ENCODE measurements at regions not wholly inside any gene's neighbourhood (a gene's known extent, or its start where the extent isn't known, plus 50 kb on each side); places are given as distances from the start of the nearest gene placed in this dataset.

GRCh38 chr1:199312626-199313025, 673.8 kb downstream of the PTPRC start:
- H3K27me3 Mint-ChIP-seq (ENCODE audit: low read depth) = peaks cover 4% of the 10 kb centered on the region
- H3K36me3 Mint-ChIP-seq (ENCODE audit: insufficient read depth) = no peaks in the 10 kb centered on the region
- no peak for ATAC-seq
- H3K4me3 Mint-ChIP-seq = no peak overlapping the region
- peaks cover 8% of the 10 kb centered on the region for H3K4me1 Mint-ChIP-seq (ENCODE audit: low read depth)
- DNase-seq = no peak
- no peaks in the 10 kb centered on the region for H3K9me3 Mint-ChIP-seq

DNA sequence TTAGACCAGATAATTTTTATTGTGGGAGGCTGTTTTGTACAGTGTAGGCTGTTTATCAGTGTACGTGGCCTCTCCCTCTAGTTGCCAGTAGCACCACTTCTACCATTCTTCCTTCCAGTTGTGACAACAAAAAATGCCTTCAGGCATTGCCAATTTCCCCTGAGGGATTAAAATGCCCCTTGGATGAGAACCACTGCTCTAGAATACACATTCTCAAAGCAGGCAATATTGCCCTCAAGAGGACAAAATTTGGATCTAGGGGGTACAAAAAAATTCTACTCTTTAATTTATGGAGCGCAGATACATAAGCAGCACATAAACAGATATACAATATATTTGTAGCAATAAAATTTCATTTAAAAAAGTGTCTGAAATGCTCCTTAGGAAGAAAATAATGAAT, 674.6 kb downstream of the PTPRC start:
- no peaks in the 10 kb centered on the region for H3K36me3 Mint-ChIP-seq (ENCODE audit: insufficient read depth)
- peaks cover 4% of the 10 kb centered on the region for H3K27me3 Mint-ChIP-seq (ENCODE audit: low read depth)
- H3K4me1 Mint-ChIP-seq (ENCODE audit: low read depth) = peaks cover under 1% of the 10 kb centered on the region
- ATAC-seq (no peak), DNase-seq (no peak)
- no peak overlapping the region for H3K4me3 Mint-ChIP-seq
- no peaks in the 10 kb centered on the region for H3K9me3 Mint-ChIP-seq

GRCh38 chr1:199319341-199319740, 680.5 kb downstream of the PTPRC start:
- peaks cover 16% of the 10 kb centered on the region for H3K27me3 Mint-ChIP-seq (ENCODE audit: low read depth)
- no peak overlapping the region for H3K4me3 Mint-ChIP-seq
- ATAC-seq (no peak), DNase-seq (no peak)
- H3K9me3 Mint-ChIP-seq = no peaks in the 10 kb centered on the region
- H3K4me1 Mint-ChIP-seq (ENCODE audit: low read depth) = no peaks in the 10 kb centered on the region
- H3K36me3 Mint-ChIP-seq (ENCODE audit: insufficient read depth) = no peaks in the 10 kb centered on the region

GRCh38 chr1:199322278-199322677, 683.4 kb downstream of the PTPRC start:
- Mint-ChIP-seq H3K27me3 (ENCODE audit: low read depth) (peaks cover 16% of the 10 kb centered on the region), H3K36me3 (ENCODE audit: insufficient read depth) (no peaks in the 10 kb centered on the region), H3K4me1 (ENCODE audit: low read depth) (no peaks in the 10 kb centered on the region), H3K4me3 (no peak overlapping the region), H3K9me3 (peaks cover 6% of the 10 kb centered on the region)
- ATAC-seq (no peak), DNase-seq (no peak)

DNA sequence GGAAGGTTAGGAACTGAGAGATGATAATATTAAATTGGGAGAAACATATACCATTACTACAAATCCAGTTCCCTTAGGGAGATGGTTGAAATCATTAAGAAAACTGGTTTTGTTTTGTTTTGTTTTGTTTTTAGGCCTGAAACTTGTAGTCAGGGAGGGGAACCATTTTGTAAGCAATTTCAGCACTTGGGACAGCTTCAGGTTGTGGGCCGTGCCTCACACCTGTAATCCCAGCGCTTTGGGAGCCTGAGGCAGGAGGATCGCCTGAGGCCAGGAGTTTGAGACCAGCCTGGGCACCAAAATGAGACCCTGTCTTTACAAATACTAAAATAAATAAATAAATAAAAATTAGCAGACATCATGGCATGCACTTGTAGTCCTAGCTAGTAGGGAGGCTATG, 694.3 kb upstream of the NR5A2 start:
- Mint-ChIP-seq H3K4me3 (no peak overlapping the region), H3K36me3 (ENCODE audit: insufficient read depth) (no peaks in the 10 kb centered on the region), H3K4me1 (ENCODE audit: low read depth) (no peaks in the 10 kb centered on the region), H3K27me3 (ENCODE audit: low read depth) (peaks cover 13% of the 10 kb centered on the region), H3K9me3 (no peaks in the 10 kb centered on the region)
- no peak for ATAC-seq
- no peak for DNase-seq

- H3K9me3 Mint-ChIP-seq = no peaks in the 10 kb centered on the region
- no peaks in the 10 kb centered on the region for H3K36me3 Mint-ChIP-seq (ENCODE audit: insufficient read depth)
- H3K4me3 Mint-ChIP-seq = no peak overlapping the region
- no peaks in the 10 kb centered on the region for H3K4me1 Mint-ChIP-seq (ENCODE audit: low read depth)
- ATAC-seq (no peak), DNase-seq (no peak)
- H3K27me3 Mint-ChIP-seq (ENCODE audit: low read depth) = peaks cover 28% of the 10 kb centered on the region
Observed at GRCh38 chr1:199335496-199335895, 692.0 kb upstream of the NR5A2 start.

- ATAC-seq = no peak
- Mint-ChIP-seq H3K9me3 (no peaks in the 10 kb centered on the region), H3K36me3 (ENCODE audit: insufficient read depth) (no peaks in the 10 kb centered on the region), H3K4me1 (ENCODE audit: low read depth) (no peaks in the 10 kb centered on the region), H3K27me3 (ENCODE audit: low read depth) (peaks cover 28% of the 10 kb centered on the region), H3K4me3 (no peak overlapping the region)
- no peak for DNase-seq
Observed at GRCh38 chr1:199336745-199337640, 690.5 kb upstream of the NR5A2 start.

DNA sequence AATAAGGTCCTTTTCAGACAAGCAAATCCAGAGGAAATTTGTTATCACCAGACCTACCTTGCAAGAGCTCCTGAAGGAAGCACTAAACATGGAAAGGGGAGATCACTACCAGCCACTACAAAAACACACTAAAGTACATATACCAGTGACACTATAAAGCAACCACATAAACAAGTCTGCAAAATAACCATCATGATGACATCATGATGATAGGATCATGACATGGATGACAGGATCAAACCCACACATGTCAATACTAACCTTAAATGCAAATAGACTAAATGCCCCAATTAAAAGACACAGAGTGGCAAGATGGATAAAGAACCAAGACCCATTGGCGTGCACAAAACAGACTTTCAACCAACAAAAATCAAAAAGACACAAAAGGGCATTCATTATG, 688.8 kb upstream of the NR5A2 start:
- Mint-ChIP-seq H3K36me3 (ENCODE audit: insufficient read depth) (no peaks in the 10 kb centered on the region), H3K4me3 (no peak overlapping the region), H3K27me3 (ENCODE audit: low read depth) (peaks cover 24% of the 10 kb centered on the region), H3K4me1 (ENCODE audit: low read depth) (no peaks in the 10 kb centered on the region), H3K9me3 (peaks cover 4% of the 10 kb centered on the region)
- no peak for ATAC-seq
- DNase-seq = no peak

DNA sequence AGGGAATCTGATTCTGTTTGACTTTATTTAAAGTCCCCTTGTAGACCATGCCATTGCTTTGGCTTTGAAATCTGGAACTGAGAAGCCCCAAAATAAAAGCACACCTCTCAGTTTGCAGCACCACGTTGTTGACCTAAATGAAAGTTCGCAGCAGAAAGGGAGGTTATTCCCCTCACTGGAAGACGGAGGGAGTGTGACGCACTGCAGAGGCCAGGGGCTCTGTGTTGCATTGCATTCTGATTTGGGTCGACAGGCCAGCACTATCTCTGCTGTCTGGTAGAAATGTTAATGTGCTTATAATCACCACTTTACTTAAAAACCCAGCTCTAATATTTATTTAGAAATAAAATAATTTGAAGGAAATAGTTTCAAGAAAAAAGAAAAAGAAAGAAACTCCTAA, 675.2 kb upstream of the NR5A2 start:
- H3K4me3 Mint-ChIP-seq = no peak overlapping the region
- H3K36me3 Mint-ChIP-seq (ENCODE audit: insufficient read depth) = no peaks in the 10 kb centered on the region
- no peak for DNase-seq
- H3K9me3 Mint-ChIP-seq = peaks cover 14% of the 10 kb centered on the region
- peaks cover 8% of the 10 kb centered on the region for H3K27me3 Mint-ChIP-seq (ENCODE audit: low read depth)
- H3K4me1 Mint-ChIP-seq (ENCODE audit: low read depth) = no peaks in the 10 kb centered on the region
- no peak for ATAC-seq

- peaks cover 13% of the 10 kb centered on the region for H3K9me3 Mint-ChIP-seq
- no peaks in the 10 kb centered on the region for H3K36me3 Mint-ChIP-seq (ENCODE audit: insufficient read depth)
- no peak for ATAC-seq
- no peak for DNase-seq
- H3K4me1 Mint-ChIP-seq (ENCODE audit: low read depth) = no peaks in the 10 kb centered on the region
- H3K27me3 Mint-ChIP-seq (ENCODE audit: low read depth) = peaks cover 4% of the 10 kb centered on the region
- no peak overlapping the region for H3K4me3 Mint-ChIP-seq
Observed at GRCh38 chr1:199353906-199354305, 673.6 kb upstream of the NR5A2 start.

GRCh38 chr1:199356561-199356960, 670.9 kb upstream of the NR5A2 start:
- no peaks in the 10 kb centered on the region for H3K36me3 Mint-ChIP-seq (ENCODE audit: insufficient read depth)
- no peak for ATAC-seq
- H3K9me3 Mint-ChIP-seq = peaks cover 7% of the 10 kb centered on the region

GRCh38 chr1:199357599-199357998, 669.9 kb upstream of the NR5A2 start:
- peaks cover 3% of the 10 kb centered on the region for H3K27me3 Mint-ChIP-seq (ENCODE audit: low read depth)
- ATAC-seq = no peak

More at GRCh38 chr1:199356561-199356960, 670.9 kb upstream of the NR5A2 start:
- H3K27me3 Mint-ChIP-seq (ENCODE audit: low read depth) = peaks cover 3% of the 10 kb centered on the region
- H3K4me1 Mint-ChIP-seq (ENCODE audit: low read depth) = no peaks in the 10 kb centered on the region
- no peak for DNase-seq
- no peak overlapping the region for H3K4me3 Mint-ChIP-seq

GRCh38 chr1:199362996-199363395, 664.5 kb upstream of the NR5A2 start:
- H3K27me3 Mint-ChIP-seq (ENCODE audit: low read depth) = peaks cover 6% of the 10 kb centered on the region
- peak; percentile 43 to 66 for ATAC-seq
- H3K4me3 Mint-ChIP-seq = no peak overlapping the region
- DNase-seq = no peak
- H3K4me1 Mint-ChIP-seq (ENCODE audit: low read depth) = no peaks in the 10 kb centered on the region
- no peaks in the 10 kb centered on the region for H3K9me3 Mint-ChIP-seq
- H3K36me3 Mint-ChIP-seq (ENCODE audit: insufficient read depth) = no peaks in the 10 kb centered on the region

More at GRCh38 chr1:199357599-199357998, 669.9 kb upstream of the NR5A2 start:
- no peak overlapping the region for H3K4me3 Mint-ChIP-seq
- H3K4me1 Mint-ChIP-seq (ENCODE audit: low read depth) = no peaks in the 10 kb centered on the region
- no peaks in the 10 kb centered on the region for H3K36me3 Mint-ChIP-seq (ENCODE audit: insufficient read depth)
- DNase-seq = no peak
- peaks cover 7% of the 10 kb centered on the region for H3K9me3 Mint-ChIP-seq

- peaks cover 9% of the 10 kb centered on the region for H3K9me3 Mint-ChIP-seq
- H3K4me3 Mint-ChIP-seq = no peak overlapping the region
- no peaks in the 10 kb centered on the region for H3K36me3 Mint-ChIP-seq (ENCODE audit: insufficient read depth)
- DNase-seq = no peak
- H3K27me3 Mint-ChIP-seq (ENCODE audit: low read depth) = peaks cover 3% of the 10 kb centered on the region
- peak in 1 of 2 donors; percentile 50 for ATAC-seq
- no peaks in the 10 kb centered on the region for H3K4me1 Mint-ChIP-seq (ENCODE audit: low read depth)
Observed at GRCh38 chr1:199373139-199373538, 654.4 kb upstream of the NR5A2 start.

GRCh38 chr1:199377211-199377610, 650.3 kb upstream of the NR5A2 start:
- Mint-ChIP-seq H3K36me3 (ENCODE audit: insufficient read depth) (no peaks in the 10 kb centered on the region), H3K4me1 (ENCODE audit: low read depth) (no peaks in the 10 kb centered on the region), H3K9me3 (peaks cover 5% of the 10 kb centered on the region), H3K27me3 (ENCODE audit: low read depth) (peaks cover 3% of the 10 kb centered on the region), H3K4me3 (no peak overlapping the region)
- no peak for DNase-seq
- no peak for ATAC-seq
